A549 (cell line): ENCODE measurements at regions not wholly inside any gene's neighbourhood (a gene's known extent, or its start where the extent isn't known, plus 50 kb on each side); places are given as distances from the start of the nearest gene placed in this dataset.

Experiments
- ATAC-seq, 2 experiments: fragments of 200-7000 bp in 1 of 2; fragments of >200 bp in 1 of 2; cut with Nextera tagmentation in 1 of 2; cut with Tn5 transposase in 1 of 2; 3 replicates each; pipeline versions ENCODE4 v1.8.0 to v1.9.1; 2018 to 2020; ENCODE audit warnings: mild to moderate bottlenecking in 1 of 2, moderate library complexity in 1 of 2
- CTCF ChIA-PET: fragments of 300-600 bp; sonication (Branson Sonifier 250); formaldehyde crosslinking; extraction: SDS; loops from one replicate; lab custom pipeline; 2021; ENCODE audit warnings: antibody characterized with exemption, inconsistent platforms; lab: Yijun Ruan, JAX
- POLR2A ChIA-PET: fragments of 350-600 bp; formaldehyde crosslinking; extraction: SDS; loops from one replicate; lab custom pipeline; 2021; ENCODE audit warnings: antibody characterized with exemption, inconsistent platforms; lab: Yijun Ruan, JAX
- DNase-seq, 2 experiments: peaks; one replicate each; pipeline versions ENCODE4 v3.0.0 to v3.0.0-alpha.2; 2011 to 2016; ENCODE audit warnings: low read depth in 1 of 2, low spot score in 1 of 2
- FAIRE-seq: peaks from 2 replicates; lab custom pipeline; 2011; peaks lifted over from hg19 to GRCh38; lab: Jason Lieb, UNC
- H3K27ac ChIP-seq, 2 experiments: fragments of >200 bp; sonication (Bioruptor Twin); formaldehyde crosslinking; 3 replicates each; pipeline ENCODE4 v1.5.1; 2016 to 2017
- H3K4me1 ChIP-seq: fragments of >200 bp; sonication (Bioruptor Twin); formaldehyde crosslinking; 3 replicates; pipeline ENCODE4 v1.6.1; 2016
- H3K4me2 ChIP-seq: fragments of >200 bp; sonication (Bioruptor Twin); formaldehyde crosslinking; 3 replicates; pipeline ENCODE4 v1.6.1; 2016
- H3K4me3 ChIP-seq: fragments of >200 bp; sonication (Bioruptor Twin); formaldehyde crosslinking; 3 replicates; pipeline ENCODE4 v1.5.1; 2016
- H3K9me3 ChIP-seq: fragments of >200 bp; sonication (Bioruptor Twin); formaldehyde crosslinking; 3 replicates; pipeline ENCODE4 v1.6.1; 2016
- BCL3 ChIP-seq: fragments of >200 bp; sonication (Bioruptor Twin); formaldehyde crosslinking; IDR thresholded peaks from 3 replicates; pipeline ENCODE4 v1.6.1; 2016
- CHD4 ChIP-seq: fragments of 200-600 bp; sonication (generic); IDR thresholded peaks from 2 replicates; pipeline ENCODE4 v1.6.1; 2016; ENCODE audit warnings: antibody characterized with exemption, mild to moderate bottlenecking, borderline replicate concordance
- CTCF ChIP-seq: fragments of >200 bp; sonication (Bioruptor Twin); formaldehyde crosslinking; IDR thresholded peaks from 3 replicates; pipeline ENCODE4 v1.5.1; 2016
- EHF ChIP-seq: fragments of 250-450 bp; sonication (Bioruptor Pico); IDR thresholded peaks from 2 replicates; pipeline ENCODE4 v1.5.0; 2020; ENCODE audit warnings: mild to moderate bottlenecking
- EHMT2 ChIP-seq: fragments of 200-600 bp; sonication (generic); IDR thresholded peaks from 2 replicates; pipeline ENCODE4 v1.6.1; 2016; ENCODE audit warnings: antibody characterized with exemption, low read depth, mild to moderate bottlenecking, moderate library complexity
- FOSB ChIP-seq: fragments of 250-450 bp; sonication (Bioruptor Pico); IDR thresholded peaks from 2 replicates; pipeline ENCODE4 v1.5.0; 2020; ENCODE audit warnings: mild to moderate bottlenecking, moderate library complexity
- FOSL2 ChIP-seq, 2 experiments: fragments of 450-650 bp in 1 of 2; fragments of >200 bp in 1 of 2; sonication (Bioruptor Twin) in 1 of 2; formaldehyde crosslinking; IDR thresholded peaks; 2 replicates each; pipeline versions ENCODE4 v1.5.0 to v1.6.1; 2016 to 2020; ENCODE audit warnings: mild to moderate bottlenecking in 1 of 2, moderate library complexity in 1 of 2
- GATA3 ChIP-seq: IDR thresholded peaks from 2 replicates; pipeline ENCODE4 v1.6.1; 2012; ENCODE audit warnings: borderline replicate concordance
- HDAC2 ChIP-seq: fragments of 200-600 bp; sonication (generic); IDR thresholded peaks from 2 replicates; pipeline ENCODE4 v1.6.1; 2016
- HMGXB4 ChIP-seq: fragments of 250-450 bp; sonication (Bioruptor Pico); IDR thresholded peaks from 2 replicates; pipeline ENCODE4 v1.5.0; 2021; ENCODE audit warnings: mild to moderate bottlenecking, moderate library complexity, borderline replicate concordance
- HOXA7 ChIP-seq: fragments of 250-450 bp; sonication (Bioruptor Pico); IDR thresholded peaks from 2 replicates; pipeline ENCODE4 v1.5.0; 2020; ENCODE audit warnings: mild to moderate bottlenecking, moderate library complexity
- KDM5A ChIP-seq: fragments of 200-600 bp; sonication (generic); IDR thresholded peaks from 2 replicates; pipeline ENCODE4 v1.6.1; 2016; ENCODE audit warnings: antibody characterized with exemption, mild to moderate bottlenecking
- MAZ ChIP-seq: fragments of 150-350 bp; IDR thresholded peaks from 2 replicates; pipeline ENCODE4 v1.6.1; 2014; ENCODE audit warnings: antibody characterized with exemption, low read depth, low read length, borderline replicate concordance
- NPAS2 ChIP-seq: fragments of 250-450 bp; sonication (Bioruptor Pico); IDR thresholded peaks from 2 replicates; pipeline ENCODE4 v1.8.0; 2022; ENCODE audit warnings: mild to moderate bottlenecking, moderate library complexity, borderline replicate concordance
- NR3C1 ChIP-seq: fragments of >200 bp; sonication (Bioruptor Twin); formaldehyde crosslinking; IDR thresholded peaks from 3 replicates; pipeline ENCODE4 v1.6.1; 2017
- RARB ChIP-seq: fragments of 250-450 bp; sonication (Bioruptor Pico); IDR thresholded peaks from 2 replicates; pipeline ENCODE4 v1.8.0; 2021; ENCODE audit warnings: mild to moderate bottlenecking, moderate library complexity
- RCOR1 ChIP-seq: fragments of 150-350 bp; IDR thresholded peaks from 2 replicates; pipeline ENCODE4 v1.6.1; 2014; ENCODE audit warnings: antibody characterized with exemption, low read length, low read depth
- RFX5 ChIP-seq: fragments of 450-650 bp; IDR thresholded peaks from 2 replicates; pipeline ENCODE4 v1.7.1; 2014; ENCODE audit warnings: antibody characterized with exemption, mild to moderate bottlenecking, moderate library complexity
- RNF2 ChIP-seq: fragments of 200-600 bp; sonication (generic); IDR thresholded peaks from 2 replicates; pipeline ENCODE4 v1.6.1; 2016; ENCODE audit warnings: low read depth, mild to moderate bottlenecking, antibody characterized with exemption, moderate library complexity, borderline replicate concordance
- TP53 ChIP-seq: fragments of 250-450 bp; sonication (Bioruptor Pico); IDR thresholded peaks from 2 replicates; pipeline ENCODE4 v1.5.0; 2021; ENCODE audit warnings: mild to moderate bottlenecking, moderate library complexity
- ZC3H11A ChIP-seq: fragments of 450-650 bp; IDR thresholded peaks from 2 replicates; pipeline ENCODE4 v1.6.1; 2014; ENCODE audit warnings: antibody characterized with exemption, mild to moderate bottlenecking
- ZFP36 ChIP-seq: fragments of 450-650 bp; IDR thresholded peaks from 2 replicates; pipeline ENCODE4 v1.6.1; 2014; ENCODE audit warnings: borderline replicate concordance; ENCODE audit not compliant: partially characterized antibody
- WGBS: methylation state at CpG from one replicate; pipeline ENCODE4 v1.1.6; 2017; ENCODE audit errors: missing lambda C conversion rate; 5-methylcytosine and 5-hydroxymethylcytosine counted together

GRCh38 chr17:33531311-33531710 is 238.2 kb upstream of the ASIC2 start (continued):
- TF ChIP-seq KDM5A (no peak), MAZ (no peak), HMGXB4 (no peak)

- TF ChIP-seq FOSL2 (IDR thresholded peaks at IDR 0.05) (no peak), FOSL2 (CRISPR knock-in tag; IDR thresholded peaks at IDR 0.05) (no peak), EHF (CRISPR knock-in tag) (no peak), CTCF (no peak), RCOR1 (no peak), EHMT2 (no peak), RFX5 (no peak), GATA3 (no peak), NPAS2 (CRISPR knock-in tag) (no peak), FOSB (no peak), HDAC2 (no peak), TP53 (no peak), ZFP36 (no peak), RNF2 (no peak), RARB (CRISPR knock-in tag) (no peak)
- TF ChIP-seq, all 56 proteins: peak for 0
- POLR2A ChIA-PET = no interaction called here
- CTCF ChIA-PET = interaction anchor here (0.8 to 3.6 kb wide), 3 partner anchors 14 to 141 kb away, joined by 3 to 16 read pairs (median 3); no protein-coding TSS in a partner anchor
- DNase-seq (no peak), FAIRE-seq (no peak), ATAC-seq (no peak)
- WGBS = 6% methylated on average over 9 of the region's 9 CpGs
- H3K27ac ChIP-seq = no peak overlapping the region
- no peaks in the 10 kb centered on the region for H3K4me1 ChIP-seq
- H3K4me3 ChIP-seq = no peak overlapping the region
- no peak overlapping the region for H3K4me2 ChIP-seq
- H3K9me3 ChIP-seq = no peaks in the 10 kb centered on the region
These were observed 241.0 kb upstream of the ASIC2 start for GRCh38 chr17:33534087-33534486.

GRCh38 chr17:33545124-33545523 is 252.0 kb upstream of the ASIC2 start:
- FAIRE-seq = no peak
- no peak overlapping the region for H3K4me2 ChIP-seq
- no peak for ATAC-seq
- ChIA-PET CTCF (interaction anchor here (0.7 to 1.2 kb wide), 2 partner anchors 16 to 26 kb away, joined by 3 to 4 read pairs; no protein-coding TSS in a partner anchor), POLR2A (no interaction called here)
- no peak overlapping the region for H3K4me3 ChIP-seq
- no peaks in the 10 kb centered on the region for H3K4me1 ChIP-seq
- WGBS = 10% methylated on average over 4 of the region's 4 CpGs
- H3K27ac ChIP-seq = no peak overlapping the region
- no peaks in the 10 kb centered on the region for H3K9me3 ChIP-seq
- TF ChIP-seq HOXA7 (CRISPR knock-in tag) = no peak
- no peak for TF ChIP-seq BCL3
- TF ChIP-seq ZC3H11A = no peak
- TF ChIP-seq CHD4 = no peak
- TF ChIP-seq NR3C1 = no peak
- no peak for TF ChIP-seq NPAS2 (CRISPR knock-in tag)
- DNase-seq = no peak
